ENCODE measurements at regions not wholly inside any gene's neighbourhood (a gene's known extent, or its start where the extent isn't known, plus 50 kb on each side); places are given as distances from the start of the nearest gene placed in this dataset.

- no peaks in the 10 kb centered on the region for H3K9me3 ChIP-seq (ENCODE audit: control insufficient read depth, insufficient read depth, low read length)
- no peak overlapping the region for H3K9ac ChIP-seq (ENCODE audit: low read depth, low read length)
- H3K36me3 ChIP-seq (ENCODE audit: insufficient read depth, low read length) = no peaks in the 10 kb centered on the region
- H3K4me1 ChIP-seq (ENCODE audit: insufficient read depth, low read length) = no peaks in the 10 kb centered on the region
These were observed 570.4 kb downstream of the SI start for GRCh38 chr3:164507886-164508285.

- Histone ChIP-seq H3K9ac (ENCODE audit: low read depth, low read length) (no peak overlapping the region), H3K9me3 (ENCODE audit: control insufficient read depth, insufficient read depth, low read length) (no peaks in the 10 kb centered on the region), H3K36me3 (ENCODE audit: insufficient read depth, low read length) (no peaks in the 10 kb centered on the region), H3K4me1 (ENCODE audit: insufficient read depth, low read length) (no peaks in the 10 kb centered on the region)
These were observed 579.4 kb downstream of the SI start for GRCh38 chr3:164498917-164499316.

- no peaks in the 10 kb centered on the region for H3K36me3 ChIP-seq (ENCODE audit: insufficient read depth, low read length)
These were observed 589.4 kb downstream of the SI start for GRCh38 chr3:164488893-164489292.

GRCh38 chr3:164486150-164486549 lies 592.1 kb downstream of the SI start:
- no peaks in the 10 kb centered on the region for H3K4me1 ChIP-seq (ENCODE audit: insufficient read depth, low read length)
- H3K9ac ChIP-seq (ENCODE audit: low read depth, low read length) = no peak overlapping the region
- H3K36me3 ChIP-seq (ENCODE audit: insufficient read depth, low read length) = no peaks in the 10 kb centered on the region
- H3K9me3 ChIP-seq (ENCODE audit: control insufficient read depth, insufficient read depth, low read length) = no peaks in the 10 kb centered on the region

More at GRCh38 chr3:164488893-164489292, 589.4 kb downstream of the SI start:
- H3K9ac ChIP-seq (ENCODE audit: low read depth, low read length) = no peak overlapping the region
- no peaks in the 10 kb centered on the region for H3K9me3 ChIP-seq (ENCODE audit: control insufficient read depth, insufficient read depth, low read length)
- H3K4me1 ChIP-seq (ENCODE audit: insufficient read depth, low read length) = no peaks in the 10 kb centered on the region

- Histone ChIP-seq H3K9me3 (ENCODE audit: control insufficient read depth, insufficient read depth, low read length) (no peaks in the 10 kb centered on the region), H3K9ac (ENCODE audit: low read depth, low read length) (no peak overlapping the region), H3K36me3 (ENCODE audit: insufficient read depth, low read length) (no peaks in the 10 kb centered on the region), H3K4me1 (ENCODE audit: insufficient read depth, low read length) (no peaks in the 10 kb centered on the region)
These were observed 598.3 kb downstream of the SI start for GRCh38 chr3:164479978-164480377.

GRCh38 chr3:164479406-164479805 lies 598.9 kb downstream of the SI start:
- Histone ChIP-seq H3K4me1 (ENCODE audit: insufficient read depth, low read length) (no peaks in the 10 kb centered on the region), H3K9me3 (ENCODE audit: control insufficient read depth, insufficient read depth, low read length) (no peaks in the 10 kb centered on the region), H3K36me3 (ENCODE audit: insufficient read depth, low read length) (no peaks in the 10 kb centered on the region), H3K9ac (ENCODE audit: low read depth, low read length) (no peak overlapping the region)

GRCh38 chr3:164478323-164478722 lies 600.0 kb downstream of the SI start:
- H3K36me3 ChIP-seq (ENCODE audit: insufficient read depth, low read length) = no peaks in the 10 kb centered on the region
- no peak overlapping the region for H3K9ac ChIP-seq (ENCODE audit: low read depth, low read length)
- no peaks in the 10 kb centered on the region for H3K9me3 ChIP-seq (ENCODE audit: control insufficient read depth, insufficient read depth, low read length)
- no peaks in the 10 kb centered on the region for H3K4me1 ChIP-seq (ENCODE audit: insufficient read depth, low read length)

GRCh38 chr3:164477403-164477802 lies 600.9 kb downstream of the SI start:
- Histone ChIP-seq H3K36me3 (ENCODE audit: insufficient read depth, low read length) (no peaks in the 10 kb centered on the region), H3K4me1 (ENCODE audit: insufficient read depth, low read length) (no peaks in the 10 kb centered on the region), H3K9ac (ENCODE audit: low read depth, low read length) (no peak overlapping the region), H3K9me3 (ENCODE audit: control insufficient read depth, insufficient read depth, low read length) (no peaks in the 10 kb centered on the region; the same call in none of the 2 replicates)

GRCh38 chr3:164476631-164477030 lies 601.7 kb downstream of the SI start:
- Histone ChIP-seq H3K9ac (ENCODE audit: low read depth, low read length) (no peak overlapping the region), H3K4me1 (ENCODE audit: insufficient read depth, low read length) (no peaks in the 10 kb centered on the region)

GRCh38 chr3:164470471-164470870 lies 607.8 kb downstream of the SI start:
- H3K9ac ChIP-seq (ENCODE audit: low read depth, low read length) = no peak overlapping the region
- H3K9me3 ChIP-seq (ENCODE audit: control insufficient read depth, insufficient read depth, low read length) = peaks cover 11% of the 10 kb centered on the region
- H3K4me1 ChIP-seq (ENCODE audit: insufficient read depth, low read length) = no peaks in the 10 kb centered on the region
- no peaks in the 10 kb centered on the region for H3K36me3 ChIP-seq (ENCODE audit: insufficient read depth, low read length)

More at GRCh38 chr3:164476631-164477030, 601.7 kb downstream of the SI start:
- Histone ChIP-seq H3K36me3 (ENCODE audit: insufficient read depth, low read length) (no peaks in the 10 kb centered on the region), H3K9me3 (ENCODE audit: control insufficient read depth, insufficient read depth, low read length) (no peaks in the 10 kb centered on the region; the same call in none of the 2 replicates)

- peaks cover 14% of the 10 kb centered on the region for H3K9me3 ChIP-seq (ENCODE audit: control insufficient read depth, insufficient read depth, low read length)
- H3K4me1 ChIP-seq (ENCODE audit: insufficient read depth, low read length) = no peaks in the 10 kb centered on the region
- no peaks in the 10 kb centered on the region for H3K36me3 ChIP-seq (ENCODE audit: insufficient read depth, low read length)
- no peak overlapping the region for H3K9ac ChIP-seq (ENCODE audit: low read depth, low read length)
These were observed 610.2 kb downstream of the SI start for GRCh38 chr3:164468055-164468454.

- no peaks in the 10 kb centered on the region for H3K36me3 ChIP-seq (ENCODE audit: insufficient read depth, low read length)
- H3K9me3 ChIP-seq (ENCODE audit: control insufficient read depth, insufficient read depth, low read length) = peaks cover 14% of the 10 kb centered on the region; the same call in 1 of the 2 replicates
- no peak overlapping the region for H3K9ac ChIP-seq (ENCODE audit: low read depth, low read length)
- no peaks in the 10 kb centered on the region for H3K4me1 ChIP-seq (ENCODE audit: insufficient read depth, low read length)
These were observed 611.3 kb downstream of the SI start for GRCh38 chr3:164467007-164467406.

GRCh38 chr3:164465172-164465571 lies 613.1 kb downstream of the SI start:
- Histone ChIP-seq H3K36me3 (ENCODE audit: insufficient read depth, low read length) (no peaks in the 10 kb centered on the region), H3K9ac (ENCODE audit: low read depth, low read length) (no peak overlapping the region), H3K4me1 (ENCODE audit: insufficient read depth, low read length) (no peaks in the 10 kb centered on the region), H3K9me3 (ENCODE audit: control insufficient read depth, insufficient read depth, low read length) (peaks cover 14% of the 10 kb centered on the region; the same call in 1 of the 2 replicates)

GRCh38 chr3:164460851-164461250 lies 617.4 kb downstream of the SI start:
- Histone ChIP-seq H3K9me3 (ENCODE audit: control insufficient read depth, insufficient read depth, low read length) (peaks cover 3% of the 10 kb centered on the region; the same call in 1 of the 2 replicates), H3K9ac (ENCODE audit: low read depth, low read length) (no peak overlapping the region), H3K36me3 (ENCODE audit: insufficient read depth, low read length) (no peaks in the 10 kb centered on the region), H3K4me1 (ENCODE audit: insufficient read depth, low read length) (no peaks in the 10 kb centered on the region)

GRCh38 chr3:164459521-164460151 lies 618.7 kb downstream of the SI start:
- Histone ChIP-seq H3K36me3 (ENCODE audit: insufficient read depth, low read length) (no peaks in the 10 kb centered on the region), H3K4me1 (ENCODE audit: insufficient read depth, low read length) (no peaks in the 10 kb centered on the region), H3K9ac (ENCODE audit: low read depth, low read length) (no peak overlapping the region)

More at GRCh38 chr3:164459521-164460151, 618.7 kb downstream of the SI start:
- H3K9me3 ChIP-seq (ENCODE audit: control insufficient read depth, insufficient read depth, low read length) = no peaks in the 10 kb centered on the region; the same call in 1 of the 2 replicates
